HG03378 (cell line): ENCODE measurements at regions not wholly inside any gene's neighbourhood (a gene's known extent, or its start where the extent isn't known, plus 50 kb on each side); places are given as distances from the start of the nearest gene placed in this dataset.

Source experiments
- ATAC-seq: cut with Tn5 transposase; IDR thresholded peaks from one replicate; pipeline ENCODE4 v1.9.1; 2021; ENCODE audit warnings: mild to moderate bottlenecking, moderate library complexity; ENCODE audit not compliant: unreplicated experiment

- ATAC-seq, result no peak
Measured at GRCh38 chr14:22174412-22175277, 414.4 kb downstream of the DAD1 start.

- no peak for ATAC-seq
Measured at GRCh38 chr14:22168092-22168955, 420.7 kb downstream of the DAD1 start.

GRCh38 chr14:22164616-22165015, 424.4 kb downstream of the DAD1 start:
- no peak for ATAC-seq

- no peak for ATAC-seq
Measured at GRCh38 chr14:22163051-22163450, 426.0 kb downstream of the DAD1 start.

GRCh38 chr14:22159957-22160356, 429.1 kb downstream of the DAD1 start:
- no peak for ATAC-seq

- no peak for ATAC-seq
Measured at GRCh38 chr14:22159099-22159498, 429.9 kb downstream of the DAD1 start.

GRCh38 chr14:22158560-22158959, 430.5 kb downstream of the DAD1 start:
- no peak for ATAC-seq

GRCh38 chr14:22155571-22155970, 433.5 kb downstream of the DAD1 start:
- no peak for ATAC-seq

GRCh38 chr14:22152903-22153302, 436.1 kb downstream of the DAD1 start:
- no peak for ATAC-seq

GRCh38 chr14:22152161-22152870, 436.7 kb downstream of the DAD1 start:
- ATAC-seq, result no peak

- ATAC-seq, result no peak
Measured at GRCh38 chr14:22151121-22151520, 437.9 kb downstream of the DAD1 start.

- ATAC-seq, result no peak
Measured at GRCh38 chr14:22149058-22149457, 440.0 kb downstream of the DAD1 start.

GRCh38 chr14:22147716-22148115, 441.3 kb downstream of the DAD1 start:
- no peak for ATAC-seq

- no peak for ATAC-seq
Measured at GRCh38 chr14:22143363-22143762, 445.7 kb downstream of the DAD1 start.

- no peak for ATAC-seq
Measured at GRCh38 chr14:22140633-22141032, 448.4 kb downstream of the DAD1 start.

GRCh38 chr14:22131749-22132476, 457.1 kb downstream of the DAD1 start:
- ATAC-seq, result no peak

GRCh38 chr14:22124073-22124613, 450.5 kb upstream of the OR4E1 start:
- no peak for ATAC-seq

- ATAC-seq, result no peak
Measured at GRCh38 chr14:22122829-22123560, 449.4 kb upstream of the OR4E1 start.

- no peak for ATAC-seq
Measured at GRCh38 chr14:22122227-22122818, 448.7 kb upstream of the OR4E1 start.
